Mucosa of descending colon (tissue), 3 donors: ENCODE measurements at regions not wholly inside any gene's neighbourhood (a gene's known extent, or its start where the extent isn't known, plus 50 kb on each side); places are given as distances from the start of the nearest gene placed in this dataset.

Experiments
- ATAC-seq: fragments of 200-7000 bp; cut with Tn5 transposase; one replicate; pipeline ENCODE4 v1.9.1; 2020; ENCODE audit warnings: mild to moderate bottlenecking, moderate library complexity
- DNase-seq, 3 donors: peaks; one replicate each; pipeline ENCODE4 v3.0.0-alpha.2; 2020
- H3K36me3 ChIP-seq: fragments of 200-600 bp; one replicate; pipeline ENCODE4 v1.8.0; 2021; ENCODE audit warnings: low read depth, mild to moderate bottlenecking
- H3K4me1 ChIP-seq: fragments of 200-600 bp; one replicate; pipeline ENCODE4 v1.8.0; 2021; ENCODE audit warnings: low read depth, mild to moderate bottlenecking
- H3K4me3 ChIP-seq: fragments of 200-600 bp; one replicate; pipeline ENCODE4 v1.8.0; 2021; ENCODE audit warnings: mild to moderate bottlenecking
- H3K9me3 ChIP-seq: fragments of 200-600 bp; one replicate; pipeline ENCODE4 v1.8.0; 2021; ENCODE audit warnings: mild to moderate bottlenecking
- CTCF ChIP-seq: fragments of 200-600 bp; IDR thresholded peaks from one replicate; pipeline ENCODE4 v1.8.0; 2022; ENCODE audit warnings: antibody characterized with exemption, mild to moderate bottlenecking
- intact Hi-C, 2 donors: fragments of 100-400 bp; cut with DNase I in 1 of 2; cut with micrococcal nuclease in 1 of 2; formaldehyde crosslinking; loops; one replicate each; pipeline versions ENCODE4 v1.11.0 to v1.11.1; 2022; cut with DNase I, micrococcal nuclease
- donor health status: DM: no; HTN: no; CAD: no; lungs with moderate emphysema.
- donor health status: DM: no; HTN: no; CAD: no.
- donor health status: DM: no; HTN: yes; CAD: no.

GRCh38 chr1:186577633-186578032 lies 102.6 kb downstream of the PTGS2 start:
- intact Hi-C loops = no loop called here
- Histone ChIP-seq H3K9me3 (no peaks in the 10 kb centered on the region), H3K4me1 (no peaks in the 10 kb centered on the region), H3K4me3 (no peak overlapping the region), H3K36me3 (no peaks in the 10 kb centered on the region)
- TF ChIP-seq CTCF = no peak
- DNase-seq (no peak), ATAC-seq (no peak)

- Histone ChIP-seq H3K4me1 (no peaks in the 10 kb centered on the region), H3K4me3 (no peak overlapping the region), H3K9me3 (no peaks in the 10 kb centered on the region), H3K36me3 (no peaks in the 10 kb centered on the region)
- intact Hi-C loops = no loop called here
- DNase-seq (no peak), ATAC-seq (no peak)
- TF ChIP-seq CTCF = no peak
These were observed 103.0 kb downstream of the PTGS2 start for GRCh38 chr1:186577216-186577615.

- H3K36me3 ChIP-seq = no peaks in the 10 kb centered on the region
- DNase-seq (no peak), ATAC-seq (no peak)
- no peak overlapping the region for H3K4me3 ChIP-seq
- H3K9me3 ChIP-seq = no peaks in the 10 kb centered on the region
- no peaks in the 10 kb centered on the region for H3K4me1 ChIP-seq
- intact Hi-C loops = no loop called here
- TF ChIP-seq CTCF = no peak
These were observed 104.9 kb downstream of the PTGS2 start for GRCh38 chr1:186575348-186575747.

GRCh38 chr1:186574926-186575325 lies 105.3 kb downstream of the PTGS2 start:
- no peaks in the 10 kb centered on the region for H3K9me3 ChIP-seq
- DNase-seq (no peak), ATAC-seq (no peak)
- no peak overlapping the region for H3K4me3 ChIP-seq
- H3K36me3 ChIP-seq = no peaks in the 10 kb centered on the region
- TF ChIP-seq CTCF = no peak
- H3K4me1 ChIP-seq = no peaks in the 10 kb centered on the region
- intact Hi-C loops = no loop called here

GRCh38 chr1:186572509-186572908 lies 107.7 kb downstream of the PTGS2 start:
- DNase-seq (no peak), ATAC-seq (no peak)
- intact Hi-C loops = no loop called here
- no peak for TF ChIP-seq CTCF
- no peaks in the 10 kb centered on the region for H3K36me3 ChIP-seq
- H3K4me1 ChIP-seq = no peaks in the 10 kb centered on the region
- no peaks in the 10 kb centered on the region for H3K9me3 ChIP-seq
- H3K4me3 ChIP-seq = no peak overlapping the region

GRCh38 chr1:186571771-186572170 lies 108.5 kb downstream of the PTGS2 start:
- DNase-seq (no peak), ATAC-seq (no peak)

More at GRCh38 chr1:186571771-186572170, 108.5 kb downstream of the PTGS2 start:
- no peaks in the 10 kb centered on the region for H3K4me1 ChIP-seq
- H3K36me3 ChIP-seq = no peaks in the 10 kb centered on the region
- TF ChIP-seq CTCF = no peak
- no peak overlapping the region for H3K4me3 ChIP-seq
- H3K9me3 ChIP-seq = no peaks in the 10 kb centered on the region
- intact Hi-C loops = no loop called here
